ENCODE measurements at regions not wholly inside any gene's neighbourhood (a gene's known extent, or its start where the extent isn't known, plus 50 kb on each side); places are given as distances from the start of the nearest gene placed in this dataset.
"Not testable (repeated sequence)": the region's sequence is repeated elsewhere in the genome, so short reads cannot be mapped to it uniquely, and the experiment has no call there.

- H3K36me3 ChIP-seq (ENCODE audit: control insufficient read depth in 2 of 2, insufficient read depth in 1 of 2, low read length in 2 of 2); H3K4me3 ChIP-seq (ENCODE audit: low read depth, low read length); POLR2A ChIA-PET; CTCF ChIA-PET; H3K9me3 ChIP-seq (ENCODE audit: control insufficient read depth, insufficient read depth, low read depth, low read length); H3K4me1 ChIP-seq (ENCODE audit: control insufficient read depth, insufficient read depth, low read length); H3K27ac ChIP-seq (ENCODE audit: extremely low read depth, low read depth, low read length): not testable (repeated sequence)
- TF ChIP-seq ZNF658 (tag by site-specific recombination; IDR thresholded peaks at IDR 0.05) (0 out of 2 replicates have a peak, but pooled peaks have one; percentile 15), ZNF513 (tag by site-specific recombination; IDR thresholded peaks at IDR 0.05) (peak; percentile 93), ZNF280C (tag by site-specific recombination; IDR thresholded peaks at IDR 0.05) (0 out of 2 replicates have a peak, but pooled peaks have one; percentile 13), ZNF707 (tag by site-specific recombination; IDR thresholded peaks at IDR 0.05) (peak; percentile 3; the same call in 1 of the 2 replicates), ZNF133 (tag by site-specific recombination; IDR thresholded peaks at IDR 0.05) (peak; percentile 46; the same call in 1 of the 2 replicates), ZNF530 (tag by site-specific recombination; IDR thresholded peaks at IDR 0.05; ENCODE audit: low read depth) (0 out of 2 replicates have a peak, but pooled peaks have one; percentile 4), ZSCAN5A (tag by site-specific recombination; IDR thresholded peaks at IDR 0.05) (0 out of 2 replicates have a peak, but pooled peaks have one; percentile 6)
Measured at GRCh38 chr16:86861270-86861858, 283.0 kb downstream of the FOXL1 start.

GRCh38 chr16:86862595-86863280 lies 284.4 kb downstream of the FOXL1 start:
- no peaks in the 10 kb centered on the region for H3K4me1 ChIP-seq (ENCODE audit: control insufficient read depth, insufficient read depth, low read length)
- ChIA-PET POLR2A (no interaction called here), CTCF (interaction anchor here (0.6 to 0.7 kb wide), 2 partner anchors 35 to 72 kb away, joined by 4 to 5 read pairs; no protein-coding TSS in a partner anchor)
- no peaks in the 10 kb centered on the region for H3K36me3 ChIP-seq (ENCODE audit: control insufficient read depth in 2 of 2, insufficient read depth in 1 of 2, low read length in 2 of 2)
- H3K9me3 ChIP-seq (ENCODE audit: control insufficient read depth, insufficient read depth, low read depth, low read length): no peaks in the 10 kb centered on the region
- H3K4me3 ChIP-seq (ENCODE audit: low read depth, low read length): no peak overlapping the region
- H3K27ac ChIP-seq (ENCODE audit: extremely low read depth, low read depth, low read length): no peak overlapping the region
- no peak for TF ChIP-seq ELK4 (IDR thresholded peaks at IDR 0.05; ENCODE audit: borderline replicate concordance, low read depth, low read length)
- TF ChIP-seq ZNF16 (tag by site-specific recombination; IDR thresholded peaks at IDR 0.05; ENCODE audit: low read depth): no peak
- TF ChIP-seq KLF7 (tag by site-specific recombination; IDR thresholded peaks at IDR 0.05; ENCODE audit: borderline replicate concordance): no peak
- no peak for TF ChIP-seq MEIS1 (CRISPR knock-in tag; IDR thresholded peaks at IDR 0.05; ENCODE audit: borderline replicate concordance)
- TF ChIP-seq RBAK (tag by site-specific recombination; IDR thresholded peaks at IDR 0.05): no peak
- no peak for TF ChIP-seq ZBTB26 (tag by site-specific recombination; optimal IDR thresholded peaks at IDR 0.05)
- TF ChIP-seq SP2 (tag by site-specific recombination; IDR thresholded peaks at IDR 0.05): no peak
- TF ChIP-seq ZNF239 (tag by site-specific recombination; IDR thresholded peaks at IDR 0.05): no peak
- no peak for TF ChIP-seq IKZF3 (tag by site-specific recombination; IDR thresholded peaks at IDR 0.05)
- TF ChIP-seq ZNF473 (tag by site-specific recombination; IDR thresholded peaks at IDR 0.05): no peak
- TF ChIP-seq EGR2 (tag by site-specific recombination; IDR thresholded peaks at IDR 0.05; ENCODE audit: low read depth): no peak
- TF ChIP-seq ZNF362 (tag by site-specific recombination; IDR thresholded peaks at IDR 0.05): no peak
- no peak for TF ChIP-seq ZNF311 (tag by site-specific recombination; IDR thresholded peaks at IDR 0.05; ENCODE audit: borderline replicate concordance)
- TF ChIP-seq ZNF692 (tag by site-specific recombination; IDR thresholded peaks at IDR 0.05): no peak
- no peak for TF ChIP-seq BCL11A (tag by site-specific recombination; IDR thresholded peaks at IDR 0.05; ENCODE audit: low read depth)
